ENCODE measurements at regions not wholly inside any gene's neighbourhood (a gene's known extent, or its start where the extent isn't known, plus 50 kb on each side); places are given as distances from the start of the nearest gene placed in this dataset.

GRCh38 chr2:129276978-129277584 lies 702.4 kb upstream of the RAB6C start:
- no peak for TF ChIP-seq CTCF (conservative IDR thresholded peaks at IDR 0.05 in 1 of 2, IDR thresholded peaks at IDR 0.05 in 1 of 2; ENCODE audit: low read depth in 1 of 2, low read length in 2 of 2)
- TF ChIP-seq EZH2 (IDR thresholded peaks at IDR 0.05; ENCODE audit: low read length, missing control alignments): no peak
